ENCODE measurements at regions not wholly inside any gene's neighbourhood (a gene's known extent, or its start where the extent isn't known, plus 50 kb on each side); places are given as distances from the start of the nearest gene placed in this dataset.

- TF ChIP-seq CTCF (conservative IDR thresholded peaks at IDR 0.05; ENCODE audit: low read depth, low read length) (no peak), RCOR1 (IDR thresholded peaks at IDR 0.05; ENCODE audit: insufficient replicate concordance, low read length) (no peak), ELK1 (IDR thresholded peaks at IDR 0.05; ENCODE audit: borderline replicate concordance, low read depth, low read length) (no peak)
These were observed 238.1 kb upstream of the SETMAR start for GRCh38 chr3:4065085-4065484.

Measured in IMR-90 (cell line).